ENCODE measurements at regions not wholly inside any gene's neighbourhood (a gene's known extent, or its start where the extent isn't known, plus 50 kb on each side); places are given as distances from the start of the nearest gene placed in this dataset.
"Not testable (repeated sequence)": the region's sequence is repeated elsewhere in the genome, so short reads cannot be mapped to it uniquely, and the experiment has no call there.

GRCh38 chr5:44252545-44252944 is 136.7 kb downstream of the FGF10 start:
- DNase-seq = no peak

GRCh38 chr5:44246986-44247385 is 142.2 kb downstream of the FGF10 start:
- peak; percentile 29 for DNase-seq

DNA sequence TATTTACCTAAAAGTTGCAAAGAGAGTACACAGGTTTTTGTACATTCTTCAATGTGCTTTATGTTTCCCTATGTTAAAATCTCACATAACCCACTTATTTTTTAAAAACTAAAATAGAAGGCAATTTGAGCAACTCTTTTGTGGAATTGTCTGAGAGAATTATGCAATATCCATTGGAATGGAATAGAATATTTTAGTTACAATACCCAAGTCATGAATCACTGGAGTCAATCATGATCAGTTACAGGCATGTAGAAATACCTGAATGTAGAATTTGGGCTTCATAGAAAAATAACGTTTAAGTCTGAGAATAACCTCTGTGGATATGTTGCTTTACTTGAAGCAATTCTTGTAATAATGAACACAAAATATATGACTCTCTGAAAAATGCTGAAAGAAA is 143.3 kb downstream of the FGF10 start:
- peak; percentile 4 for DNase-seq

DNA sequence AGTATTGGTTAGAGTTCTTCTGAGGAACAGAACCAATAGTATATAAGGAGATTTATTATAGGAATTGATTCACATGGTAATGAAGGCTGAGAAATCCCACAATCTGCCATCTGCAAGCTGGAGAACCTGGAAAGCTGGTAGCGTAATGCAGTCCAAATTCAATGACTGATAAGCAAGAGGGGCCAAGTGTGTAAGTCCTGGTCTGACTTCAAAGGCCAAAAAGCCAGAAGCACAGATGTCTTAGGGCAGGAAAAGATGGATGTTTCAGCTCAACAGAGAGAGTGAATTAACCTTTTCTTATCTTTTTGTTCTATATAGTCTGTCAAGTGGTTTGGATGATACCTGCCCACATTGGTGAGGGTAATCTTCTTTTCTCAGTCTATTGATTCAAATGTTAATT is 146.4 kb downstream of the FGF10 start:
- DNase-seq = no peak

- DNase-seq = no peak
Observed at GRCh38 chr5:44236040-44236439, 153.2 kb downstream of the FGF10 start.

GRCh38 chr5:44233691-44234090 is 155.5 kb downstream of the FGF10 start:
- DNase-seq = no peak

DNA sequence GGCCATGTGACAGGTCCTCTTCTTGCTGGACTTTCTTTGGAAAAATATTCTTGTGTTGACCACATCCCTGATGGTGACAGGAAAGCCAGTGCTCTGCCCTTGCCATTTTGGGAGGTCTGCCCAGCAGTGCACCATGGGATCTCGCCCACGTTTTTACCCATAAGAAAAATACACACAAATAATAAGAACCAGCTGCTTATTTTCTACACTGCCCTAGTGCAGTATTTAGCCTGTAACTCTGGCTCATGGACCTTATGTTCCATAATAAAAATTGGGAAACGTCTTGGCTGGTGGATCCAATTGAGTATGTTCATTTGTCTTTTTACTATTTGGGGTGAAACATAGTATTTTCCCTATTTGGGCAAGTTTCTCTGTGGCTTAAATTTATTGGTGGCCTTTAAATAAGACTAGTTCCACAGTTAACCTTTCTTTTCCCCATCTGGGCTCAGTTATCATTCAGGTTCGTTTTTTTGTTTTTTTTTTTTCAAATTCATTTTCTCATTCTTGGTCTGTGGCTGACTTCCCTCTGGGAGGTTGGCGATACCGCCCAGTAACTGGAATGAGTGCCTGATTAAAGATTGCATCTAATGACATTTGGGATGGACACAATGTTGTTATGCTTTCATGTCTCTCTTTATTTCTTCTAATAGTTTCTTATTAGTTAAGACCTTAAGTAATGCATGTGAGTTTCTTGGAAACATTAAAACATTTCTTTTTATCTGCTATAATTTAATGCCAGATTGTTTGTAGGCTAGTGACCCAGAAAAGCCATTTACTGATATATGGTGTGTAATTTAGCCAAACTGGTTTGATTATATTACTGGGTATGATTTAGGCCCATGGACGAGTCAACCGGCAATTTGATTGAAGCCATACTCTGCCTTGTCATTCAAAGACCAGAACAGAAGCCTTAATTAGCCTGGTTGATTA is 163.7 kb downstream of the FGF10 start:
- no peak for DNase-seq

GRCh38 chr5:44199408-44199807 is 189.8 kb downstream of the FGF10 start:
- DNase-seq = no peak

- no peak for DNase-seq
Observed at GRCh38 chr5:44189255-44189654, 200.0 kb downstream of the FGF10 start.

GRCh38 chr5:44187973-44188372 is 201.2 kb downstream of the FGF10 start:
- DNase-seq = no peak

- no peak for DNase-seq
Observed at GRCh38 chr5:44183753-44184152, 205.5 kb downstream of the FGF10 start.

GRCh38 chr5:44183312-44183711 is 205.9 kb downstream of the FGF10 start:
- DNase-seq = no peak

DNA sequence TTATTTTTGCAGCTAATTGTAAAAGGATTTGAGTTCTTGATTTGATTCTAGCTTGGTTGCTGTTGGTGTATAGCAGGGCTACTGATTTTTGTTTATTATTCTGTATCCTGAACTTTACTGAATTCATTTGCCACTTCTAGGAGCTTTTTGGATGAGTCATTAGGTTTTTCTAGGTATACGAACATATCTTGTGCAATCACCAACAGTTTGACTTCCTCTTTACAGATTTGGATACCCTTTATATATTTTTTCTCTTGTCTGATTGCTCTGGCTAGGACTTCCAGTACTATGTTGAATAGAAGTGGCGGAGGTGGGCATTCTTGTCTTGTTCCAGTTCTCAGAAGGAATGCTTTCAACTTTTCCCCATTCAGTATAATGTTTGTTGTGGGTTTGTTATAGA is 210.8 kb downstream of the FGF10 start:
- DNase-seq = no peak

DNA sequence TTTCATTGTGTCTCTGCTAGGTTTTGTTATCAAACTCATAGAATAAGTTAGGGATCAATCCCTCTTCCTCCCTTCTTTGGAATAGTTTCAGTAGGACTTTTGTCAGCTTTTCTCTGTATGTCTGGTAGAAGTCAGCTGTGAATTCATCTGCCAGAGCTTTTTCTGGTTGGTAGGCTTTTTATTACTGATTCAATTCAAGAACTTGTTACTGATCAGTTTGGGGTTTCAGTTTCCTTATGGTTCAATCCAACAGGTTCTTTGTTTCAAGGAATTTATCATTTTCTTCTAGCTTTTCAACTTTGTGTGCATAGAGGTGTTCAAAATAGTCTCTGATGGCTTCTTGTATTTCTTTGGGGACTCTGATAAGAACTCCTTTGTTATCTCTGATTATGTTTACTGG is 221.7 kb downstream of the FGF10 start:
- DNase-seq = no peak

GRCh38 chr5:44160369-44160768 is 228.9 kb downstream of the FGF10 start:
- DNase-seq = no peak

DNA sequence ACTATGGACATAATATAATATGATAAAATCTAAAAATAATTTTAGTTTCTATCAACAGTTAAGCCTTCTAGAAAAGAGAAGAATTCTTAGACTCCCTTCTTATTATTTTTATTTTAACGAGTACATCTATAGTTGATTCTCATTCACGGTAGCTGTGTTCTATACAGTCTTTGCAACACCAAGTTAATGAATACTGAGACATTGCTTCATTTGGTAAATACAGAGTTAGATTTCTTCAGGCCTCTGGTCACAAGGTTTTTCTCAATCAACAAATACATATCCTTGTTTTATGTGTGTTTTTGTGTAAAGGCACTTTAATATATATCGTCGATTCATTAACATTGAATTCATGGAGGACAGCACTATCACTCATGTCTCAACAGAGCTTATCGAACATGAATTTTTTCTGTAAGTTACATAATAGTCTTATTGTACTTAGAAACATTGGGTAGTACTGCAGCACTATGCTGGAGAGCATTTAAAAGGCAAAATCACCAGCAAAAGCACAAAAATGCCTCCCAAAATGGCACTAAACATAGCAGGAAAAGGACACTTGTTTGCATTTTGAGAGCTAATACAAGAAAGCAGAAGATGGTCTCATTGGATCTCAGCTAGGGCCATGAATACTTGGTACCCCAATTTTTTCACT is 239.0 kb downstream of the FGF10 start:
- DNase-seq = no peak

- not testable (repeated sequence) for DNase-seq
Observed at GRCh38 chr5:44117947-44118346, 271.3 kb downstream of the FGF10 start.

GRCh38 chr5:44108232-44108631 is 281.0 kb downstream of the FGF10 start:
- DNase-seq = not testable (repeated sequence)

- DNase-seq = no peak
Observed at GRCh38 chr5:44099643-44100042, 289.6 kb downstream of the FGF10 start.

DNA sequence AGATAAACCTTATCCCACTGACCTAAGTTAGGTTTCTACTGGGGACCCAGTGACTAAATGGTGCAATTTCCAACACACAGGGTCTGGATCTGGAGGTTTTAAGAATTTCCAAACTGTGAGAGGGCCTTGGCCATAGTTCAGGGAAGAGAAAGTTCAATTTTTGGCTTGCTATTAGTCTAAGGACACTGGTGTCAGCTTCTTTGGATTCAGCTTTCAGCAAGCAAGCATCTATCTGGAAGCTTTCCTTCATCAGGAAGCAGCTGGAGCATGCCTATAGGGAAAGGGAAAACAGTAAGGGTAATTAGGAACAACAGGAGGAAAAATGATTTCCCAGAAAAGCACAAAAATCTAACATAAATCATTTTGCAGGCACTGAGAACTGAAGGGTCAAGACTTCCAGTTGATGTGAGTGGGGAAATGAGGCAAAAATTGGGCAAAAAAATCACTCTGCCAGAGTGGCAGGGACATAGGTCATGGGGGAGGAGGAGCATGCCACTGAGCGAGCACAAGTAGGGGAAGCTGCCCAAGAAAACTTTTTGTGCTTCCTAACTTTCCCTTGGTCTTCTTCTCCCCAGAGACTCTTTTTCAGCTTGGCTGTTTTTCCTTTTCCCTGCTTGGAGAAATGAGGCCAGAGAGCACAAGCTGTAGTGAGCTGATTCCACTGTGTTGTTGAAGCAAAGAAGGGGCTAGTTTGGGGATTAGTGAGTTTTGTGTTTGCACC is 299.6 kb downstream of the FGF10 start:
- no peak for DNase-seq

DNA sequence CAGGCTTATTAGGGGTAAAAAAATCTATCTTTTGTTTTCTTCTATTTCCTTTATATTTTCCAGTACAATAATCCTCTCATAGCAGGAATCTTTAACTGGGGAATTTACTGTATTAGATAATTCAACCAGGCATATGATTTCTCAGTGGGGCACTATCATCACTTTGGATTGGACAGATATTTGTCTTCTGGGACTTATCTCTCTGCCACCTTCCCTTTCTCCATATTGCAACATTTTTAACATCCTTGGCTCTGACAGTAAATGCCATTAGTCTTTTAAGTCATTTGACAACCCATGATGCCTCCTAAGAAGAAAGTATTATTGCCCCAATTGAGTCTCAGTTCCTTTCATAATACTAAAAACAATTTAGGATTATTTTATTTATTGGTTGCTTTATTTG is 304.1 kb downstream of the FGF10 start:
- no peak for DNase-seq

DNA sequence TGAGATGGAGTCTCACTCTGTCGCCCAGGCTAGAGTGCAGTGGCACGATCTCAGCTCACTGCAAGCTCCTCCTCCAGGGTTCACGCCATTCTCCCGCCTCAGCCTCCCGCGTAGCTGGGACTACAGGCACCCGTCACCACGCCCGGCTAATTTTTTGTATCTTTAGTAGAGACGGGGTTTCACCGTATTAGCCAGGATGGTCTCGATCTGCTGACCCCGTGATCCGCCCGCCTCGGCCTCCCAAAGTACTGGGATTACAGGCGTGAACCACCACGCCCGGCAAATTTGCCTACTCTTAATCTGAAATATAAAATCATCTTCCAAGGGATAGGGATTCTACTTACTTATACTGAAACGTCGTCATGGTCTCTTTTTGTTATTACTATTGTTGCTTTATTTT is 314.7 kb downstream of the FGF10 start:
- not testable (repeated sequence) for DNase-seq

DNA sequence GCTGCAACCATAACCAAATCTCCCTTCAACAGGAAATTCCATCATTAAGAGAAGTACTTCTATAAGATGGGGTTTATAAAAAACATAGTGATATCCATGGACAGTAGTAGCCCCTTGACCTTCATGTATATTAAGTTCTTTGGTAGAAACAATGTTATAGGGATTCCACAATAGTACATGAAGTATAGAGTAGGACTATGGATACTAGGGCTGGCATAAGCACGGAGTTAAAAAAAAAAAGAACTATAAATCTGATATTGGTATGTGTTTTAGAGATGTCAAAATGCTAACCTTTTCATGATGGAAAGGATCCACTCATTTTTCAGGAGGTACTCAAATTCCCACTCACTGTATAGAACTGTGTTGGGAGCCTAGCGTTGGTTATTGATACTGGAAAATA is 337.6 kb downstream of the FGF10 start:
- no peak for DNase-seq
